HG02943 (cell line): ENCODE measurements at regions not wholly inside any gene's neighbourhood (a gene's known extent, or its start where the extent isn't known, plus 50 kb on each side); places are given as distances from the start of the nearest gene placed in this dataset.

Experiments used
- ATAC-seq: cut with Tn5 transposase; IDR thresholded peaks from one replicate; pipeline ENCODE4 v1.9.1; 2021; ENCODE audit warnings: mild to moderate bottlenecking, low read depth, moderate library complexity; ENCODE audit not compliant: unreplicated experiment

DNA sequence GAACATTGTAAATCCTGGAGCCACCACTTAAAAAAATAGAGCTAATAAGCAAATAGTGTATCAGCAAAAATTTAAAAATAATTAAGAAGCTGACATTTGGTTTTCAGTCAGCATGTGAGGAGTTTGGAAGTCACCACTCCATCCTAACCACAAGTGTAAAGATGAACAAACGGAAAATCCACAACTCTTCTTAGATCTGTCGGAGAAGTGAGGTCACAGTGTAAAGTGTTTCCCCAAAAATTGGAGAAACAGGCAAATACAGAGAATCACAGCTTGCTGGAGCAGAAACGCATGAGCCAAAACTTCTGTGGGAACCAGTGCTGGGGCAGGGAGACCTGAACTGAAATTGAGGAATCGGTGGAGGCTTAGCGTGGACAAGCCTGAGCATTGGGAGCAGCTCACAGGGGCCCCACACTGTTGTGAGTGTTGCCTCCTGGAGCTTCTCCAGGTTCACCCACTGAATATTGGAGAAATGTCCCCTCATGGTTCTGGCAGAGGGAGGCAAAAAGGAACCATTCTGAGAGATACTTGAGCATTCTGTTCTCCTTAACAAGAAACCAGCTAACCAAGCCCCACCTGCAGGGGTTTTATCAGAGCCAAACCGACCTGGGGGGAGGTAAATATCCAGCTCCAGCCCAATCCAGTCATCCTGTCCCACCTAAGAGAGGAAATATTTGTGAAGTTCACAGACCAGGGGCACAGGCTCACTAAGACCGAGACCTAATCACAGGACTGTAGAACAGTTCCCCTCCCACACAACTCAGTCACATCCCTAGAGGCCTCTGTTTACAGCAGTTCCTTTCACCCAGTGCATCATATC is 192.0 kb downstream of the ERMARD start:
- no peak for ATAC-seq

DNA sequence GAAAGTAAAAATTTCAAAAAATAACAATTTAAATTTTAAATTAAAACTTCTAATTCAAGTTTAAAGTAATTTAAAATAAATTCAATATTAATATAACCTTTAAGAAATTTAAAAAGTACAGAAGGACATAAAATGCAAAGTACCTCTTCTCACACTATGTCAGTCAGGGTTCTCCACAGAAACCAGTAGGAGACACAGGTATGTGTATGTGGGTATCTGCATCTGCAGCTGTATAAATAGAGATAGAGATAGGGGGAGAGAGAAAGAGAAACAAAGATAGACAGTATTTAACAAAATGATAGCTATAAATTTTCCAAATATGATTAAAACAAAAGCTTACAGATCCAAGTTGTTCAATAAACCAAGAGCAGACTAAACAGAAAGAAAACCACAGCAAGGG is 190.8 kb downstream of the ERMARD start:
- no peak for ATAC-seq

DNA sequence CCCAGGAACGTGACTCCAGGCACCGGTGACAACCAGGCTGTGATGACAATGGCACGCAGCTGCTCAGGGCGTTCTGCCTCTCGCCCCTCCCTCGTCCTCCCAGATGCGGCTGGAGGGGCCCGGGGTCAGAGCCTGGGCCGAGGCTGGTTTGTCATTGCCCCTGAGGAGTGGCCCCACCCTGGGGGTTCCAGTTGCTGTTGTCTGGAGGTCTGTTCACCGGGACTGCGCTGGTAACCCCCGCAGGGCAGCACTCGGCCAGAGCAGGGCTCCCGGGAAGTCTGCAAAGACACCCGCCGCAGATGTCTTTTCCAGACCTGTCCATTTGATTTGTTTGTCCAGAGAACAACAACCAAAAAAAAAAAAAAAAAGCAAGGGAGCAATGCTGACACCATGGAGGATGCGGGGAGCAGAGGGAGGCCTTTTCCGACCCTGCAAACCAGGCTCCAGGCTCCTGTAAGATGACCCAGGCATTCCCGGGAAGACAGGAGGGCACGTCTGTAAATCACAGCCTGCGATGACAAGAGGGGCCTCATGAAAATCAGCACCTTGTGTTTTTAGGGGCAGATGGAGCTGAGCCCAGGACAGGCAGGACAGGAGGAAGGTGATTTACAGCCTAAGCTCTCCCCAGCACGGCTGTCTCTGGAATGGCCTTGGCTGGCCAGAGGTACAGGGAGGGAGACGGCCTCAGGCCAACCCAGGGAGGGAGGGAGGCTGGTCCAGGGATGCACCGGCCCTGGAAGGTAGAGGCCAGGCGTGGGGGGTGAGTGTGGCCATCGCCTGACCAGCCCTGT is 189.3 kb downstream of the ERMARD start:
- no peak for ATAC-seq

DNA sequence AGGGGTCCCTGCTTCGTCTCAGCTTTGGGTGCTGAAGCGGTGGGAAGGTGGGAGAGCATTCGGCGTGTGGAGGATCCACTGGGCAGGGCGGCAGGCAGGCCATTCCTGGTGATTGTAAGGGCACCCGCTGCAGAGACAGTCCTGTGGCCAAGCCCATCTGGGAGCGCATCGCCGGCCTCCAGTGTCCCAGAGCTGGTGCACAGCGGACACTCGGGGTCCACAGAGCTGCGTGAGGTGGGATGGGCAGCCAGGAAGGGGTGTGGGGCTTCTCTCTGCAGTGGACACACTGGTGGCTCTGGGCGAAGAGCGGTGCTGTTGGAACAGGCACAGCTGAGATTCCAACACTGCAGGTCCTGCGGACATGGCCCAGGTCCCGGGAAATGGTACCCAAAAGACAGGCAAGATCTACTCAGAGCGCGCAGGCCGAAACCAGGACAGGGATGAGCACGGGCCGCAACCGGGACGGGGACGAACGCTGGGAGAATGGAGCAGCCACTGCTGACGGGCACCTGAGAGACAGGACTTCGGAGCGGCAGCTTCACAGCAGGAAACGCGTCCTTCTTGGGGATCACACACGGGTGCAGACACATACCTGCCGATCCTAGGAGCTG is 188.2 kb downstream of the ERMARD start:
- no peak for ATAC-seq

DNA sequence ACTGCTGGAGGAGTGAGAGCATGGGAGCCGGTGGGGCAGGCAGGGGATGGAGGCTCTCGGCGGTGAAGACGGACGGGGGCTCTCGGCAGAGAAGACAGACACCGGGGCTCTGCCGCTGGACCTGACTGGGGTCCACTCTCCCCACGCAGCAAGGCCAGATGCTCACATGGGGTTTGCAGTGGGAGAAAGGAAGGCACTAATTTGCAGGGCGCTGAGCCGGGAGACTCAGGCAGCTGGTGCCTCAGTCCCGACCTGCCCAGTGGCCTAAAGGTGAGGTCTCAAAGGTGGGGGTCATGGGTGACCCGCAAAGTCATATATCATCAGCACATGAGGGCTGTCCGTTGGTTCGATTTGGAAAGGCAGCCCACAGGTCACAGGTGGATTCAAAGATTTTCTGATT is 187.3 kb downstream of the ERMARD start:
- no peak for ATAC-seq

DNA sequence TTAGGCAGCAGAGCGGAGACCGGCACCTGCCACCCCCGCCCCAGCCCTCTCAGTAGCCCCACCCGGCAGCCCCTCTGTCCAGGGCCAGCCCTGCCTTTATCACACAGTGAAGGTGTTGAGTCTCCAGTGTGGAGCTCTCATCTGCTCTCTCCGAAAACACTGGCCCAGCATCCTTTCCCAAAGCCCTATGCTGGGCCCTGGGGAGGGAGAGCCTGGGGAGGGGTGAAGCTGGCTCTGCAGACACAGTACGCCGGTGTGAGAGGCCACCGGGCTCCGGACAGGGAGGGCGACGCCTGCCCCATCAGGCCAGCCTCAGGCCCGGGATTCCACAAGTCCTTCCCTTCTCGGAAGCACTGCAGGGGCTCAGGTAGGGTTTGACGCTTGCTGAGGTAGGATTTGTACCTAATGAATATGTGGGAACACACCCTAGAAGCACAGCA is 186.9 kb downstream of the ERMARD start:
- ATAC-seq: no peak

DNA sequence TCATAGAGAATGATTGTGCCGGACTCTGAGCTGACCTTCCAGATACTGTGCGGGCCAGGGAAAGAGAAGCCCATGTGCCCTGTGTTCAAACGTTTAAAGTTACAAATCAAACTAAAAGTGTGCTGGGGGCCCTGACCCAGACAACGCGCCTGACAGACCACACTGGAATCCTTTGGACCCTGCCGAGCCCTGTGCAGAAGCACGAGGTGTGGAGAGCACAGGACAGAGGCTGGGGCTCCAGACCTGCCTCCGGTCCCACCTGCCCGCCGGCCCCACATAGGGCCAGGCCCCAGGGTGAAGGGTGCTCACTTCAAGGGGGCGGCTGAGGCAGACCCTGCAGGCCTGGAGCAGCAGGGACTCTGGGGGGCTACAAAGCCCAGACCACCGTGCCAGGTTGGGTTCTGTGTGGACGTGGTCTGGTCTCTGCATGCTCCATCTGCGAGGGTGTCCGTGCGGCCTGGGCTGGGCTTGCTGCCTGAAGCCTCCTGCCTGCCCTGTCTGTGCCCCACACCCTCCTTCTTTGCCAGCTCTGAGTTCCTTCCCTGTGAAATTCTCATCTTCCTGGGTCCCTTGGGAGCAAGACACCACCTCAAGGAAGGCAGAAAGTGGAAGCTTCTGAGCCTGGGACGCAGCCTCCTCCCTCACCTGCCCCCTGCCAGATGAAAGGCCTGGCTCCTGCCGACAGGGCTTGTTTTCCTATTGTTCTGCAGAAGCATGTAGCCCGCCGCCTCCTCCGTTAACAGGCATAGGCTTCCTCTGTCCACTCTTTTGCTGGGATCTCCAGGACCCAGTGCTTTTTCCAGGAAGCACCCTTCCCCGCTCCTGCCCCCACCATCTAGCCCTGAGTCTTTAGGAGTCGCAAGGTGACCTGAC is 186.2 kb downstream of the ERMARD start:
- no peak for ATAC-seq

DNA sequence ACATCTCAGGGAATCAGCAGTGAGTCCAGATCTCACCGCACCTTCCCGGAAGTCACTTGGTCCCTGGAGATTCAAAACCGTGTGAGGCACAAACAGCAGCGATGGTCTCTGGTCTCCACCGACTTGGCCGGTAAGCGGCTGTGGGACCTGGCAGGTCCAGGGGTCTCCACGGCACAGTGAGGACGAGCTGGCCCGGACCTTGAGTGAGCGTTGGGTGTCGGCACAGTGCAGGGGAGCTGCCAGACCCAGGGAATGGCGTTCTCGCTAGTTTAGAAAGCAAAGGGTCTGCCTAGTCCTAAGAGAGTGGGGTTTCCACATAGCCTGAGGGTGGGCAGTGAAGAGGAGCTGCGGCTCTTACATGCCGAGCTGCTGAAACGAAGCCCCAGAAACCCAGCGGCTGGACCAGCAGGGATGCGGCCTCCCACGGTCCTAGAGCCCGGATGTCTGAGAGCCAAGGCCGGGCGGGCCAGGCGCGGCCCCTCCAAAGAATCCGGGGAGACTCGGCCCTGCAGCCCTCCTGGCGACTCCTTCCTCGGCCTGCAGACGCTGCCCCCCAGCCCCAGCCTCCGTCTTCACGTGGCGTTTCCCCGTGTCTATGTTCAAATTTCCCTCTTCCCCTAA is 185.0 kb downstream of the ERMARD start:
- ATAC-seq: no peak

DNA sequence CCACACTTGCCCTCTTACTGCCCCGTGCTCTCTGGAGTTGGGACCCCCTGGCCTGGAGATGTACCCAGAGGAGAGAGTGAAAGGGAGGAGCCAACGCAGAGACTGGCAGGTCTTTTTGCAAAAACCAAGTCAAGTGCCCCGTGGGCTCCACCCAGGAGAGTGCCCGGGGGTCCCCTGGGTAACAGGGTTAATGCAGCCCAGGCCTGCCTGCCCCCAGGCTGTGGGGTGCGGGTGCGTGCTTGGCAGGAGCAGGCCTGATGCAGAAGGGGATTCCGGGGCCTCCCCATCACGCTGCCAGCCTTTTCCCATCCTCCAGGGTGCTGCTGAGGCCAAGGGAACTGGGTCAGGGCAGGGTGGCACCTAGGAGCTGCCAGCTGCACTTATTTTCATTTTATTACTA is 184.4 kb downstream of the ERMARD start:
- ATAC-seq: no peak

DNA sequence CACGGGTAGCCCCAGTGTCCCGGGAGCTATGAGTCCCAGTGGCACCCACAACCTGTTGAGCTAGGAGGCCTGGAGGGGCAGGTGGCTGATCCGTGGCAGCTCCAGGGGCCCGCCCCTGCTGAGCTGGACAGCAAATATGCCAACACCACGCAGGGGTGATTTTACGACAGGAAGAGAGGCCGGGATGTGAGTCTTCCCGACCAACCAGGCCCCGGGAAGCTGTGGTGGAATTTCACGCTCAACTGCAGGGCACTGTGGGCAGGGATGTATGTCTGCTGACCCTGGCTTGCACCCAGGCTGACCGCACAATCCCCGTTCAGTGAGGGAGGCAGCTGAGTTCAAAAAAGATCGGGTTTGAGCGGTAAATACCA is 183.9 kb downstream of the ERMARD start:
- ATAC-seq: no peak

DNA sequence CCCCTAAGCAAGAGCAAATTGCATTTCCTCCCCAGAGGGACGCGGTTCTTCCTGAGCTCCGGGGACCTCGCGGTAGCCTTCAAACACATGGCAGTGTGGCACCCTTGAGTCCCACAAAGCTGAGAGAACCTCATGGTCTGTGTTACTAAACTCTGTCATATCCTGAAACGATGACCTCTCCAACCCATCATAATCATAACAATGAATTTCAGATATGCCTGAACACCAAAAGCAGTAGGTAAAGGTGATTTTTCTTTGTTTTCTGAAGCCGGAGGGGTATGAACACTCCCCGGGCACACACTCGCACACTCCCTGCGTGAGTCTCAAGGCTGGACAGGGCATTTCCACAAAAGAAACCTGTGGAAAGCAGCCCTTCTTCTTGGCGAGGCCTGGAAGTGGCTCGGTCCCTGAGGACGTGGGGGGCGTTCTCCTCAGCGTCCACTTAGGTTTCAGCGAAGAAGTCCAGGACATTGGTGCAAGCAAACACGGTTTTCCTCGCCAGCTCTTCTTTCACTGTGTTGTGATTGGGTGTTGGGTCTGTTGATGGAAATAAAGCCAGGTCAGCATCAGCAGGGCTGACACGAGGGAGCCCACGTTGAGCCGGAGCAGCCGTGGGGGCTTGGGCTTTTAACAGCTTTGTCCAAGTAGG is 183.4 kb downstream of the ERMARD start:
- no peak for ATAC-seq

DNA sequence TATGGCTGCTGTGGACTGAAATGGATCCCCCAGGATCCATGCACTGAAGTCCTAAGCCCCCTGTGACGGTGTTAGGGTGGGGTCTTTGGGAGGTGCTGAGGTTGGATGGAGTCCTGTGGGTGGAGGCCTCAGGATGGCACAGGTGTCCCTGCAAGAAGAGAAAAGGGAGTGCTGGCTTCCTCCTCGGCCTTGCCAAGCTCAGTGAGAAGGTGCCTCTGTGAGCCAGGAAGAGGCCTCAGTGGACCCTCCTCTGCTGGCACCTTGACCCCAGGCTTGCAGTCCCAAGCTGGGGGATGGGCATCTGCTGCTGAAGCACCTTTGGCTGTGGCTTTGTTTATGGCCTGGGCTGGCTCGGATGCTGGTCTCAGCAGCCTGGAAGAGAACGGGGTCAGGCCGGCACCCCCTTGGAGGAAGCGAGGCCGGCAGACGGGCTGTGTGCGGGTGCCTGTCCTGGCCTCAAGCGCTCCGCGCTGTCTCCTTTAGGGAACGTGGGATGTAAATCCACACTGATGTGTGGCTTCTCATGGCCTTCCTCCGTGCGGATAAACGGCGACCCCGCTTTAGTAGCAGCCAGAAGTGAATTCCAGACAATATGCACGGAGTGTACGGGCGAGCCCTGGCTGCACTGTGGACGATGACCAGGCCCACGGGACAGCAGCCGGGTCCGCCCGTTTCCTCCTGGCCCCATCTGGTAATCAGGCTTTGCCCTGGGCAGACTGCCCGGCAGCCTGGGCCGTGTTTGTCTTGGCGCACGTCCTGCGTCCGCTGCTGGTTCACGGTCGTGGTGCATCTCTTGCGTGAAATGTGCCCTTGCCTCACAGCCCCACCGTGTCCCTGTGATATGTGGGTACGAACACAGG is 182.6 kb downstream of the ERMARD start:
- no peak for ATAC-seq

DNA sequence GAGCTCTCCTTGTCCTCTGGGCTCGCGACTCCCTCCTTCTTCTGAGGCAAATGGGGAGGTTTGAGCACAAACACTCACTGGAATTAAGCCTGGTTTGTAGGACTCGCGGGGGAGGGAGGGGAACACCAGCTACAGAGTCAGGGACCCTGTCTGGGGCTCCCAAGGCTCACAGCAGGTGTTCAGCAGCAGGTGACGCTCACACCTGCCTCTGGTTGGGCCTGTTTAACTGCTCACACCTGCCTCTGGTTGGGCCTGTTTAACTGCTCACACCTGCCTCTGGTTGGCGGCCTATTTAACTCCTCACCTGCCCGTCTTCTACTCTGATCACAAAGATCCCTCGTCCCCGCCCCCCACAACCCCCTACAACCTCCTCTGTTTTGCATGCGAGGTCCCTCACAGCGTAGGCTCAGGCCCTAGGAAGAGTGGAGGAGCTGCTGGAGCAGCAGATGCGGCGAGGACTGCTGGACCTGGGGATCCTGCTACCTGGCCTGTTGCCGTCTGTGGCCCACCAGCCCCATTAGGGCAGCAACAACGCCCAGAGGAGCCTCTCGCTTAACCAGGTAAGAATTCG is 181.9 kb downstream of the ERMARD start:
- ATAC-seq: no peak

DNA sequence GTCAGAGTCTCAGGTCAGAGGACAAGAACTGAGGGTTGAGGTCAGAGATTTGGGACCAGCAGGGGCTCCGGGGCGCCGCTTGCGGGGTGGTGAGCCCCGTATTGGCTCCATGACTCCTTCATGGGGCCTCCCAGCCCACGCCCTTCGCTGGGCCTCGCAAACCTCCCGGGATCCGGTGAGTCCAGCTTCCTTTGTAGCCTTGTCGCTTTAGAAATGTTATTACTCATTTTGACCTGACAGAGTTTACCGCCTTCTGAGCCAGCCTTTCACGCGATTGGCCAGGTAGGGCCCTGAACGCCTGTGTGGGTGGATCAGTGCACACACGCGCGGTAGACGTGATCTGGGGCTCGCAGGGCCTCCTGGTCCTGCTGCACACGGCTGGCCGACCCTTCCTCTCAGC is 181.1 kb downstream of the ERMARD start:
- no peak for ATAC-seq

DNA sequence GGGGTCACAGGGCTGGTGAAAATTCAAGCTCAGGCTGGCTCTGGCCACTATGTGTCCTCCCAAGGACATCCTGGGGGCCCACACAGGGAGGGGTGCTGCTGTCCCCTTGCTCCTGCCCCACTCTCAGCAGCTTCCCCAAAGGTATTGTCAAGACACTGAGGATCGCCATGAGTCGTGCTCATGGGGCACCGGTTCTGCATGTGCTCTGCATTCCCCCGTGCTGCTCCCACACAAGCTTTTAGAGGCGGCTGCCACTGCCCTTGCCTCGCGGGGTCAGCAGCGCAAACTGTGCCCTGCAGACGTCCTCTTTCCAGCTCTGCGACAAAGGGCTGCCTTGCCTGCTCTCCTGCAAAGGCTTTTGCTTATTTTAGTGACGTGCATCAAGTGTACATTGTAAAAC is 179.8 kb downstream of the ERMARD start:
- ATAC-seq: no peak

DNA sequence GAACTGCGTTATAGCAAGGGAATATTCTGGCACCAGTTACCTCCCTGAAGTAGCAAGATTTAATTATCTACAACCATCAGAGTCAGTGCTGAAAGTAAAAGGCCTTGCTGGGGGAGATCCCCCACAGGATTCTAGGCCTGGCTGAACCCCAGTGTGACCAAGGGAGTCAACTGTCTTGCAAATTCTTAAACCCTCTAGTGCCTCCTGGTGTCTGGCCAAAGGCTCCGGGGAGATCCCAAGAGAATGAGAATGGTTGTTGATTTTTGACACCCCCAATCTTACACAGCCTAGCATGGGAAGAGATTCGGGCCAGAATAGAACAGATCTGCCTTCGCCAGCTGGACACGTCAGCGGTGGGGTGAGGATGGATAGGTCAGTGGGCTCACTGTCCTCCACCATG is 179.4 kb downstream of the ERMARD start:
- no peak for ATAC-seq

DNA sequence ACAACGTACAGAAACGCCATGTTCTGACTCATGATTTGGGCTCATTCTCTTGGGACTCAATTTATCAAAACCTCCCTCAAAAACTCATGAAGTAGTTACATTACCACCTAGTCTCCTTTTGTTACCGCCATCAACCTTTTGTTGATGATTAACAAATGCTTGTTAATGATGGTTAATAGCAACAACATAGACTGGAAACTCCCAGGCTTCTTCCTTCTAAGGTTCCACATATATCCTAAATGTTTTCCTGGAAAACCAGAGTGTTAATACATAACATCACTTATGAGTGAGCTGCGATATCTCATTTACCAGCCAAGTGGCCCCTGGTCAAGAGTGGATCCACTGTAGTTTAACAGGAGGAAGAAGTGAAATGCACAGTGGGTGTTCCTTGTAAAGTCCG is 176.3 kb downstream of the ERMARD start:
- no peak for ATAC-seq

DNA sequence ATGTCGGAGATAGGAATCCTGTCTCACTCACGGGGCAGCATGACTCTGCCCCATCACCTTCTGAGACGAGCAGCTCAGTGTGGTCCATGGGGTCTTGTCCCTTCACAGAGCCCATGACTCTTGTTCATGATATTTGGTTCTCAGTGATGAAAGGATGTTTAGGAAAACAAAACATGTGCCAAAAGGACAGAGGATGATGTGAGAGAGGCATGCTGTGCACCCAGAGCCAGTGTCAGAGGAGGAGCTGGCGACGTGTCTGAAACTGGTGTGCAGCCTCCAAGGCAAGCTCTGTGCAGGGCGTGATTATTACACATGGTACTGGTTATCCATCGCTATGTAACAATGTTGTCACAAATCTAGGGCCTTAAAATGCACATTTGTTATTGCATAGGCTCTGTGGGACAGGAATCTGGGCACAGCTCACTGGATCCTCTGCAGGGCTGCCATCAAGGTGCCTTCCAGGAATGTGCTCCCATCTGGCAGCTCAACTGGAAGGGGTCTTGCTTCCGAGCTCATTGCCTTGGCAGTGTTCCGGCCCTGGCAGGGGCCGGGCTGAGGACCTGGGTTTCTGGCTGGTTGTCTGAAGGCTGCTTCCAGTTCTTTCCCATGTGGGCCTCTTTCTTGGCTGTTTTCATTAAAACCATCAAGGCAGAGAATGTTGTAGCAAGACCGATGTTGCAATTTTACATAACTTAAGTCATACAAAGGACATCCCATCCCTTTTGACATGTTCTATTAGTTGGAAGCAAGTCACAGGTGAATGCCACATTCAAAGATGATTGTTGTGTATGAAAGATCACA is 175.4 kb downstream of the ERMARD start:
- ATAC-seq: no peak
